Stimulated activated memory B cell treated with anti-CD40 and anti-IgM and Interleukin-4, amounts not matched to agents 10 μg/mL and 1 μg/mL and 100 μg/mL, for 72 hours (primary cell): ENCODE measurements at regions not wholly inside any gene's neighbourhood (a gene's known extent, or its start where the extent isn't known, plus 50 kb on each side); places are given as distances from the start of the nearest gene placed in this dataset.

Experiments used
- ATAC-seq: fragments of 150-1000 bp; cut with Tn5 transposase; 2 replicates; pipeline ENCODE4 v1.10.0; 2021
- H3K27ac Mint-ChIP-seq: one replicate; pipeline ENCODE4 v1.8.0; 2022; ENCODE audit warnings: mild to moderate bottlenecking, mixed read lengths
- H3K27me3 Mint-ChIP-seq: one replicate; pipeline ENCODE4 v1.8.0; 2022; ENCODE audit warnings: mixed read lengths
- H3K36me3 Mint-ChIP-seq: one replicate; pipeline ENCODE4 v1.8.0; 2022; ENCODE audit warnings: mixed read lengths
- H3K4me1 Mint-ChIP-seq: one replicate; pipeline ENCODE4 v1.8.0; 2022; ENCODE audit warnings: mixed read lengths
- H3K4me3 Mint-ChIP-seq: one replicate; pipeline ENCODE4 v1.8.0; 2022; ENCODE audit warnings: mild to moderate bottlenecking, moderate library complexity, mixed read lengths
- H3K9me3 Mint-ChIP-seq: one replicate; pipeline ENCODE4 v1.8.0; 2022; ENCODE audit warnings: mixed read lengths

- Mint-ChIP-seq H3K4me1 (no peaks in the 10 kb centered on the region), H3K9me3 (no peaks in the 10 kb centered on the region), H3K4me3 (no peak overlapping the region), H3K27ac (no peak overlapping the region), H3K27me3 (peaks cover 17% of the 10 kb centered on the region), H3K36me3 (no peaks in the 10 kb centered on the region)
- no peak for ATAC-seq
Observed at GRCh38 chr12:42953021-42953420, 363.5 kb upstream of the PRICKLE1 start.

- Mint-ChIP-seq H3K4me3 (no peak overlapping the region), H3K9me3 (peaks cover 11% of the 10 kb centered on the region)
Observed at GRCh38 chr12:42946871-42947381, 357.4 kb upstream of the PRICKLE1 start.

GRCh38 chr12:42945927-42946326, 356.4 kb upstream of the PRICKLE1 start:
- Mint-ChIP-seq H3K4me3 (no peak overlapping the region), H3K9me3 (peaks cover 18% of the 10 kb centered on the region), H3K4me1 (no peaks in the 10 kb centered on the region), H3K27me3 (no peaks in the 10 kb centered on the region), H3K36me3 (no peaks in the 10 kb centered on the region), H3K27ac (no peak overlapping the region)
- no peak for ATAC-seq

More at GRCh38 chr12:42946871-42947381, 357.4 kb upstream of the PRICKLE1 start:
- no peak for ATAC-seq
- no peak overlapping the region for H3K27ac Mint-ChIP-seq
- H3K4me1 Mint-ChIP-seq = no peaks in the 10 kb centered on the region
- H3K27me3 Mint-ChIP-seq = no peaks in the 10 kb centered on the region
- H3K36me3 Mint-ChIP-seq = no peaks in the 10 kb centered on the region

- peaks cover 21% of the 10 kb centered on the region for H3K9me3 Mint-ChIP-seq
- ATAC-seq = no peak
Observed at GRCh38 chr12:42944516-42944915, 355.0 kb upstream of the PRICKLE1 start.

GRCh38 chr12:42936991-42937390, 347.4 kb upstream of the PRICKLE1 start:
- H3K9me3 Mint-ChIP-seq = peaks cover 9% of the 10 kb centered on the region
- H3K4me1 Mint-ChIP-seq = no peaks in the 10 kb centered on the region
- H3K4me3 Mint-ChIP-seq = no peak overlapping the region
- no peak overlapping the region for H3K27ac Mint-ChIP-seq
- H3K27me3 Mint-ChIP-seq = no peaks in the 10 kb centered on the region
- peak; percentile 24 for ATAC-seq
- no peaks in the 10 kb centered on the region for H3K36me3 Mint-ChIP-seq

More at GRCh38 chr12:42944516-42944915, 355.0 kb upstream of the PRICKLE1 start:
- H3K4me1 Mint-ChIP-seq = no peaks in the 10 kb centered on the region
- no peak overlapping the region for H3K4me3 Mint-ChIP-seq
- no peaks in the 10 kb centered on the region for H3K27me3 Mint-ChIP-seq
- no peaks in the 10 kb centered on the region for H3K36me3 Mint-ChIP-seq
- no peak overlapping the region for H3K27ac Mint-ChIP-seq

- no peaks in the 10 kb centered on the region for H3K4me1 Mint-ChIP-seq
- no peak for ATAC-seq
- no peaks in the 10 kb centered on the region for H3K36me3 Mint-ChIP-seq
- H3K27me3 Mint-ChIP-seq = no peaks in the 10 kb centered on the region
- H3K4me3 Mint-ChIP-seq = no peak overlapping the region
- no peak overlapping the region for H3K27ac Mint-ChIP-seq
- H3K9me3 Mint-ChIP-seq = peaks cover 5% of the 10 kb centered on the region
Observed at GRCh38 chr12:42936260-42936659, 346.7 kb upstream of the PRICKLE1 start.

- Mint-ChIP-seq H3K9me3 (peaks cover 3% of the 10 kb centered on the region), H3K4me1 (no peaks in the 10 kb centered on the region), H3K36me3 (no peaks in the 10 kb centered on the region), H3K27ac (no peak overlapping the region), H3K4me3 (no peak overlapping the region), H3K27me3 (no peaks in the 10 kb centered on the region)
- no peak for ATAC-seq
Observed at GRCh38 chr12:42935756-42936155, 346.2 kb upstream of the PRICKLE1 start.

- H3K27ac Mint-ChIP-seq = no peak overlapping the region
- H3K9me3 Mint-ChIP-seq = no peaks in the 10 kb centered on the region
- no peaks in the 10 kb centered on the region for H3K4me1 Mint-ChIP-seq
- no peaks in the 10 kb centered on the region for H3K27me3 Mint-ChIP-seq
- H3K36me3 Mint-ChIP-seq = no peaks in the 10 kb centered on the region
- H3K4me3 Mint-ChIP-seq = no peak overlapping the region
- ATAC-seq = no peak
Observed at GRCh38 chr12:42935090-42935489, 345.5 kb upstream of the PRICKLE1 start.

GRCh38 chr12:42933461-42934081, 344.0 kb upstream of the PRICKLE1 start:
- no peak overlapping the region for H3K27ac Mint-ChIP-seq
- H3K4me1 Mint-ChIP-seq = no peaks in the 10 kb centered on the region
- no peak overlapping the region for H3K4me3 Mint-ChIP-seq
- no peaks in the 10 kb centered on the region for H3K27me3 Mint-ChIP-seq
- no peak for ATAC-seq
- no peaks in the 10 kb centered on the region for H3K36me3 Mint-ChIP-seq
- H3K9me3 Mint-ChIP-seq = no peaks in the 10 kb centered on the region

- no peaks in the 10 kb centered on the region for H3K27me3 Mint-ChIP-seq
- H3K27ac Mint-ChIP-seq = no peak overlapping the region
- no peaks in the 10 kb centered on the region for H3K9me3 Mint-ChIP-seq
- no peaks in the 10 kb centered on the region for H3K36me3 Mint-ChIP-seq
- no peak for ATAC-seq
- H3K4me3 Mint-ChIP-seq = no peak overlapping the region
- no peaks in the 10 kb centered on the region for H3K4me1 Mint-ChIP-seq
Observed at GRCh38 chr12:42932936-42933335, 343.4 kb upstream of the PRICKLE1 start.

- H3K9me3 Mint-ChIP-seq = no peaks in the 10 kb centered on the region
- H3K27ac Mint-ChIP-seq = no peak overlapping the region
- H3K4me3 Mint-ChIP-seq = no peak overlapping the region
- ATAC-seq = no peak
- H3K36me3 Mint-ChIP-seq = no peaks in the 10 kb centered on the region
- H3K27me3 Mint-ChIP-seq = no peaks in the 10 kb centered on the region
- no peaks in the 10 kb centered on the region for H3K4me1 Mint-ChIP-seq
Observed at GRCh38 chr12:42926232-42926631, 336.7 kb upstream of the PRICKLE1 start.

GRCh38 chr12:42924482-42924881, 334.9 kb upstream of the PRICKLE1 start:
- ATAC-seq = no peak
- H3K4me3 Mint-ChIP-seq = no peak overlapping the region
- H3K9me3 Mint-ChIP-seq = no peaks in the 10 kb centered on the region
- H3K4me1 Mint-ChIP-seq = no peaks in the 10 kb centered on the region
- no peak overlapping the region for H3K27ac Mint-ChIP-seq
- no peaks in the 10 kb centered on the region for H3K27me3 Mint-ChIP-seq
- H3K36me3 Mint-ChIP-seq = no peaks in the 10 kb centered on the region

GRCh38 chr12:42923583-42923982, 334.0 kb upstream of the PRICKLE1 start:
- Mint-ChIP-seq H3K36me3 (no peaks in the 10 kb centered on the region), H3K4me3 (no peak overlapping the region), H3K4me1 (no peaks in the 10 kb centered on the region), H3K27ac (no peak overlapping the region), H3K27me3 (no peaks in the 10 kb centered on the region), H3K9me3 (no peaks in the 10 kb centered on the region)
- no peak for ATAC-seq

GRCh38 chr12:42923156-42923555, 333.6 kb upstream of the PRICKLE1 start:
- Mint-ChIP-seq H3K9me3 (no peaks in the 10 kb centered on the region), H3K27ac (no peak overlapping the region), H3K4me1 (no peaks in the 10 kb centered on the region), H3K36me3 (no peaks in the 10 kb centered on the region), H3K27me3 (no peaks in the 10 kb centered on the region), H3K4me3 (no peak overlapping the region)
- ATAC-seq = no peak

- no peak overlapping the region for H3K4me3 Mint-ChIP-seq
- no peaks in the 10 kb centered on the region for H3K9me3 Mint-ChIP-seq
- ATAC-seq = no peak
- no peaks in the 10 kb centered on the region for H3K36me3 Mint-ChIP-seq
- no peaks in the 10 kb centered on the region for H3K4me1 Mint-ChIP-seq
- no peak overlapping the region for H3K27ac Mint-ChIP-seq
- no peaks in the 10 kb centered on the region for H3K27me3 Mint-ChIP-seq
Observed at GRCh38 chr12:42922505-42922850, 332.9 kb upstream of the PRICKLE1 start.

GRCh38 chr12:42921741-42922504, 332.4 kb upstream of the PRICKLE1 start:
- ATAC-seq = no peak
- Mint-ChIP-seq H3K27me3 (no peaks in the 10 kb centered on the region), H3K27ac (no peak overlapping the region), H3K4me3 (no peak overlapping the region), H3K36me3 (no peaks in the 10 kb centered on the region), H3K9me3 (no peaks in the 10 kb centered on the region), H3K4me1 (no peaks in the 10 kb centered on the region)
